OCI-LY3 (cell line): ENCODE measurements at regions not wholly inside any gene's neighbourhood (a gene's known extent, or its start where the extent isn't known, plus 50 kb on each side); places are given as distances from the start of the nearest gene placed in this dataset.

ENCODE experiments used
- EZH2phosphoT487 ChIP-seq: fragments of 200-600 bp; shearing (Covaris generic); IDR thresholded peaks from 2 replicates; pipeline ENCODE4 v1.6.1; 2018; ENCODE audit warnings: antibody characterized with exemption, mixed run types, low read depth
- TF ChIP-seq, protein P1 (sequence below): fragments of 200-600, 300-600 bp; sonication (generic); IDR thresholded peaks from 2 replicates; pipeline ENCODE4 v1.5.1; 2014; ENCODE audit warnings: antibody characterized with exemption, low read length, low read depth

DNA sequence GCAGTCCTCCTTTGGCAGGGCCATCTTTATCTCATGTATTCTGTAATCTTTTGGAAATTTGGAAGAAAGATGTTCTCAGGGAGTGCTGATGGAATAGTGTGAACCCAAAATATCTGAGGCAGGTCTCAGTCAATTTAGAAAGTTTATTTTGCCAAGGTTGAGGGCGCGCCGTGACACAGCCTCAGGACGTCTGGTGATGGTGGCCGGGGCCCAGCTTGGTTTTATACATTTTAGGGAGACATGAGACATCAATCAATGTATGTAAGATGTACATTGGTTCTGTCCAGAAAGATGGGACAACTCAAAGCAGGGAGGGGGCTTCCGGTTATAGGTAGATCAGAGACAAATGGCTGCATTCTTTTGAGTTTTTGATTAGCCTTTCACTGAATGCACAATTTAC lies 89.8 kb downstream of the ERMARD start:
- TF ChIP-seq, protein P1, sequence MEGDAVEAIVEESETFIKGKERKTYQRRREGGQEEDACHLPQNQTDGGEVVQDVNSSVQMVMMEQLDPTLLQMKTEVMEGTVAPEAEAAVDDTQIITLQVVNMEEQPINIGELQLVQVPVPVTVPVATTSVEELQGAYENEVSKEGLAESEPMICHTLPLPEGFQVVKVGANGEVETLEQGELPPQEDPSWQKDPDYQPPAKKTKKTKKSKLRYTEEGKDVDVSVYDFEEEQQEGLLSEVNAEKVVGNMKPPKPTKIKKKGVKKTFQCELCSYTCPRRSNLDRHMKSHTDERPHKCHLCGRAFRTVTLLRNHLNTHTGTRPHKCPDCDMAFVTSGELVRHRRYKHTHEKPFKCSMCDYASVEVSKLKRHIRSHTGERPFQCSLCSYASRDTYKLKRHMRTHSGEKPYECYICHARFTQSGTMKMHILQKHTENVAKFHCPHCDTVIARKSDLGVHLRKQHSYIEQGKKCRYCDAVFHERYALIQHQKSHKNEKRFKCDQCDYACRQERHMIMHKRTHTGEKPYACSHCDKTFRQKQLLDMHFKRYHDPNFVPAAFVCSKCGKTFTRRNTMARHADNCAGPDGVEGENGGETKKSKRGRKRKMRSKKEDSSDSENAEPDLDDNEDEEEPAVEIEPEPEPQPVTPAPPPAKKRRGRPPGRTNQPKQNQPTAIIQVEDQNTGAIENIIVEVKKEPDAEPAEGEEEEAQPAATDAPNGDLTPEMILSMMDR: no peak
- no peak for TF ChIP-seq EZH2phosphoT487
